H1 (cell line): ENCODE measurements at regions not wholly inside any gene's neighbourhood (a gene's known extent, or its start where the extent isn't known, plus 50 kb on each side); places are given as distances from the start of the nearest gene placed in this dataset.

Experiments
- CTCF ChIA-PET: fragments of 300-600 bp; sonication (Branson Sonifier 250); formaldehyde crosslinking; loops from one replicate; lab custom pipeline; 2021; ENCODE audit not compliant: partially characterized antibody; lab: Charles Lee
- POLR2A ChIA-PET: fragments of 300-600 bp; sonication (Branson Sonifier 250); formaldehyde crosslinking; loops from one replicate; lab custom pipeline; 2021; ENCODE audit warnings: inconsistent platforms; ENCODE audit not compliant: partially characterized antibody; lab: Charles Lee
- DNase-seq, 2 experiments: peaks; one replicate each; pipeline versions ENCODE4 v3.0.0 to v3.0.0-alpha.2; 2010 to 2022; ENCODE audit warnings: low spot score in 2 of 2, low read depth in 1 of 2, mixed read lengths in 1 of 2
- FAIRE-seq: peaks from 2 replicates; lab custom pipeline; 2011; peaks lifted over from hg19 to GRCh38; lab: Jason Lieb, UNC
- H2AFZ ChIP-seq: 2 replicates; pipeline ENCODE4 v1.8.1; 2012; ENCODE audit warnings: low read length, inconsistent platforms
- H2AK5ac ChIP-seq: 2 replicates; pipeline ENCODE4 v1.6.1; 2013; ENCODE audit warnings: low read depth, low read length
- H2BK120ac ChIP-seq: replicated peaks from 2 replicates; pipeline ENCODE3; 2013; ENCODE audit warnings: low read depth, low read length, inconsistent platforms
- H2BK12ac ChIP-seq: 2 replicates; pipeline ENCODE4 v1.6.1; 2013; ENCODE audit warnings: low read depth, low read length
- H2BK15ac ChIP-seq: 2 replicates; pipeline ENCODE4 v1.6.1; 2013; ENCODE audit warnings: low read length
- H2BK20ac ChIP-seq: 2 replicates; pipeline ENCODE4 v1.6.1; 2013; ENCODE audit warnings: low read length
- H2BK5ac ChIP-seq: 2 replicates; pipeline ENCODE4 v1.6.1; 2013; ENCODE audit warnings: low read depth, low read length
- H3K14ac ChIP-seq: 2 replicates; pipeline ENCODE4 v1.6.1; 2013; ENCODE audit warnings: inconsistent platforms; ENCODE audit not compliant: insufficient read length
- H3K18ac ChIP-seq: 2 replicates; pipeline ENCODE4 v1.6.1; 2013; ENCODE audit warnings: low read length; ENCODE audit errors: extremely low read depth
- H3K23ac ChIP-seq: 2 replicates; pipeline ENCODE4 v1.6.1; 2013; ENCODE audit warnings: inconsistent platforms; ENCODE audit not compliant: insufficient read length
- H3K23me2 ChIP-seq: 2 replicates; pipeline ENCODE4 v1.6.1; 2013; ENCODE audit warnings: low read depth, low read length
- H3K27ac ChIP-seq: 2 replicates; pipeline ENCODE4 v1.6.1; 2011; ENCODE audit warnings: low read depth, low read length, inconsistent platforms
- H3K27me3 ChIP-seq, 4 experiments: replicated peaks in 1 of 4; 1 replicate in 1 of 4; 2 replicates in 3 of 4; pipeline versions ENCODE4 v1.6.1 to v1.8.1; 2011 to 2013; ENCODE audit warnings: low read length in 3 of 4, mild to moderate bottlenecking in 3 of 4, inconsistent platforms in 2 of 4, mixed read lengths in 2 of 4, moderate library complexity in 1 of 4; ENCODE audit not compliant: control insufficient read depth in 3 of 4, insufficient read depth in 3 of 4; ENCODE audit errors: extremely low read depth in 1 of 4
- H3K36me3 ChIP-seq, 4 experiments: 2 replicates each; pipeline versions ENCODE4 v1.6.1 to v1.8.1; 2011 to 2013; ENCODE audit warnings: mild to moderate bottlenecking in 4 of 4, low read length in 3 of 4, moderate library complexity in 2 of 4, control low read depth in 1 of 4, inconsistent platforms in 1 of 4; ENCODE audit not compliant: insufficient read depth in 4 of 4, control insufficient read depth in 2 of 4
- H3K4ac ChIP-seq: replicated peaks from 2 replicates; pipeline ENCODE3; 2013; ENCODE audit warnings: low read length, low read depth, mixed read lengths, inconsistent platforms; ENCODE audit not compliant: insufficient read length
- H3K4me1 ChIP-seq, 4 experiments: replicated peaks in 1 of 4; 1 replicate in 1 of 4; 2 replicates in 3 of 4; pipeline versions ENCODE4 v1.6.1 to v1.8.1; 2011 to 2013; ENCODE audit warnings: low read length in 3 of 4, inconsistent platforms in 2 of 4, mixed read lengths in 1 of 4; ENCODE audit not compliant: insufficient read depth in 4 of 4, control insufficient read depth in 3 of 4
- H3K4me2 ChIP-seq, 2 experiments: 2 replicates each; pipeline versions ENCODE4 v1.6.1 to v1.8.1; 2011 to 2013; ENCODE audit warnings: low read depth in 2 of 2, low read length in 2 of 2, control low read depth in 1 of 2, inconsistent platforms in 1 of 2, mild to moderate bottlenecking in 1 of 2; ENCODE audit not compliant: insufficient read depth in 1 of 2
- H3K4me3 ChIP-seq, 4 experiments: fragments of 200-600, 300-600 bp in 1 of 4; sonication (generic), shearing (Covaris generic), sonication (Bioruptor Twin) in 1 of 4; 2 replicates each; pipeline versions ENCODE4 v1.5.1 to v1.8.1; 2011 to 2016; ENCODE audit warnings: low read length in 4 of 4, low read depth in 3 of 4, control low read depth in 2 of 4, inconsistent platforms in 2 of 4, mild to moderate bottlenecking in 2 of 4, mixed read lengths in 1 of 4, moderate library complexity in 1 of 4; ENCODE audit not compliant: insufficient read depth in 2 of 4; ENCODE audit errors: extremely low read depth in 1 of 4
- H3K56ac ChIP-seq: replicated peaks from 2 replicates; pipeline ENCODE3; 2013; ENCODE audit warnings: low read depth, mild to moderate bottlenecking, mixed read lengths, low read length, inconsistent platforms; ENCODE audit not compliant: insufficient read length
- H3K79me1 ChIP-seq: 2 replicates; pipeline ENCODE4 v1.6.1; 2013; ENCODE audit warnings: low read depth, low read length, control low read depth
- H3K79me2 ChIP-seq, 2 experiments: 2 replicates each; pipeline versions ENCODE4 v1.6.1 to v1.8.1; 2012 to 2013; ENCODE audit warnings: low read length in 2 of 2, mild to moderate bottlenecking in 2 of 2, inconsistent platforms in 1 of 2; ENCODE audit not compliant: insufficient read depth in 2 of 2, control insufficient read depth in 1 of 2
- H3K9ac ChIP-seq, 4 experiments: replicated peaks in 1 of 4; 1 replicate in 1 of 4; 2 replicates in 3 of 4; pipeline versions ENCODE4 v1.6.1 to v1.8.1; 2011 to 2013; ENCODE audit warnings: low read depth in 3 of 4, low read length in 3 of 4, control low read depth in 2 of 4, mild to moderate bottlenecking in 2 of 4, moderate library complexity in 2 of 4, inconsistent platforms in 1 of 4; ENCODE audit errors: extremely low read depth in 1 of 4
- H3K9me3 ChIP-seq, 2 experiments: 2 replicates each; pipeline versions ENCODE4 v1.6.1 to v1.8.1; 2012 to 2013; ENCODE audit warnings: mild to moderate bottlenecking in 2 of 2, moderate library complexity in 2 of 2, control low read depth in 1 of 2, inconsistent platforms in 1 of 2, low read depth in 1 of 2, low read length in 1 of 2, mixed read lengths in 1 of 2; ENCODE audit not compliant: insufficient read depth in 2 of 2
- H4K20me1 ChIP-seq, 2 experiments: replicated peaks in 1 of 2; 2 replicates each; pipeline versions ENCODE3 to v1.8.1; 2011 to 2013; ENCODE audit warnings: inconsistent platforms in 2 of 2, low read length in 2 of 2, mild to moderate bottlenecking in 1 of 2; ENCODE audit not compliant: insufficient read depth in 2 of 2, control insufficient read depth in 1 of 2
- H4K5ac ChIP-seq: 2 replicates; pipeline ENCODE4 v1.6.1; 2013; ENCODE audit warnings: low read length, low read depth, mixed read lengths, inconsistent platforms; ENCODE audit not compliant: insufficient read length
- H4K8ac ChIP-seq: 2 replicates; pipeline ENCODE4 v1.8.0; 2013; ENCODE audit warnings: mild to moderate bottlenecking, moderate library complexity, low read length, inconsistent platforms; ENCODE audit not compliant: insufficient read depth; ENCODE audit errors: extremely low read depth
- H4K91ac ChIP-seq: replicated peaks from 2 replicates; pipeline ENCODE3; 2013; ENCODE audit warnings: low read length, mixed read lengths, inconsistent platforms; ENCODE audit not compliant: insufficient read length
- JUN ChIP-seq: IDR thresholded peaks from 2 replicates; pipeline ENCODE4 v1.6.1; 2011; ENCODE audit warnings: low read depth, mild to moderate bottlenecking, improper control_type of control experiment, low read length
- ZNF274 ChIP-seq: IDR thresholded peaks from 2 replicates; pipeline ENCODE4 v1.7.0; 2012; ENCODE audit warnings: low read length, borderline replicate concordance; ENCODE audit errors: extremely low read depth
- WGBS, 2 experiments: shearing (Covaris generic) in 1 of 2; methylation state at CpG; one replicate each; pipeline versions ENCODE4 v1.1.6 to v1.1.7; 2013 to 2015; ENCODE audit warnings: low lambda C conversion rate in 2 of 2, mixed read lengths in 2 of 2, inconsistent platforms in 1 of 2, low coverage in 1 of 2, missing lambda C conversion rate in 1 of 2; ENCODE audit not compliant: insufficient replicate concordance in 2 of 2, insufficient coverage in 1 of 2, insufficient read length in 1 of 2; ENCODE audit errors: extremely low coverage in 1 of 2, missing lambda C conversion rate in 1 of 2; 5-methylcytosine and 5-hydroxymethylcytosine counted together
- TF ChIP-seq, protein P1 (sequence below): IDR thresholded peaks from 2 replicates; pipeline ENCODE4 v1.6.1; 2012; ENCODE audit warnings: low read length, inconsistent platforms

DNA sequence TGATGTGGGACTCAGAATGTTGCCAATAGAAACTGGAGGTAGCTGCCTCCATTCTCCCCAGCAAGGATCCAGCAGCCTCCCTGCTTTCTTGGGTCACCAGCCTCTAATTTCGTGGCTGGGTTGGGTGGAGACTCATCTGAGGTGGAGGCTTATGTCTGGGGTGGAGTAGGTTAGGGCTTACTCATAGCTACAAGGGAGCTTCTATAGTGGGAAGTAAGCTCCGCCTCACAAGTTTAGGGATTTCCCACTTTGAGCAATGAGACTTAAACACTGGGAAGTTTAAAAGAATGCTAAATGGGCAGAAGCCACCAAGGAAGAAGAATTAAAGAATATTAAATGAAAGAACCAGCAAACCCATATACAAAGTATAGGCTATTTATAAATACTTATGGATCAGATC is 63.8 kb downstream of the GJD2 start:
- H3K79me1 ChIP-seq, result no peaks in the 10 kb centered on the region

More for the DNA sequence above, 63.8 kb downstream of the GJD2 start:
- Histone ChIP-seq H3K4me1 (no peaks in the 10 kb centered on the region), H3K4me3 (no peak overlapping the region), H3K18ac (no peak overlapping the region), H4K8ac (no peak overlapping the region), H3K23ac (no peak overlapping the region), H2BK15ac (no peak overlapping the region), H3K56ac (no peak overlapping the region), H4K20me1 (no peaks in the 10 kb centered on the region), H4K91ac (no peak overlapping the region), H3K4ac (no peak overlapping the region), H2BK12ac (no peak overlapping the region), H3K9me3 (no peaks in the 10 kb centered on the region), H3K27ac (no peak overlapping the region), H3K36me3 (no peaks in the 10 kb centered on the region), H3K27me3 (no peaks in the 10 kb centered on the region), H2BK5ac (no peak overlapping the region), H3K14ac (no peak overlapping the region), H2AFZ (no peak overlapping the region), H3K23me2 (no peaks in the 10 kb centered on the region; the same call in 1 of the 2 replicates), H2BK20ac (no peak overlapping the region), H2BK120ac (no peak overlapping the region), H3K9ac (no peak overlapping the region), H2AK5ac (no peak overlapping the region), H3K79me2 (no peaks in the 10 kb centered on the region), H4K5ac (no peak overlapping the region), H3K4me2 (no peak overlapping the region)
- WGBS, 2 experiments, result 77% methylated on average over 2 of the region's 2 CpGs; no CpG with 5 or more reads in 1 of the 2 experiments
- ChIA-PET POLR2A (no interaction called here), CTCF (interaction anchor here (0.6 to 1.1 kb wide), 3 partner anchors 19 to 154 kb away, joined by 3 to 4 read pairs (median 4); no protein-coding TSS in a partner anchor)
- TF ChIP-seq JUN (no peak), ZNF274 (no peak)
- TF ChIP-seq, protein P1, sequence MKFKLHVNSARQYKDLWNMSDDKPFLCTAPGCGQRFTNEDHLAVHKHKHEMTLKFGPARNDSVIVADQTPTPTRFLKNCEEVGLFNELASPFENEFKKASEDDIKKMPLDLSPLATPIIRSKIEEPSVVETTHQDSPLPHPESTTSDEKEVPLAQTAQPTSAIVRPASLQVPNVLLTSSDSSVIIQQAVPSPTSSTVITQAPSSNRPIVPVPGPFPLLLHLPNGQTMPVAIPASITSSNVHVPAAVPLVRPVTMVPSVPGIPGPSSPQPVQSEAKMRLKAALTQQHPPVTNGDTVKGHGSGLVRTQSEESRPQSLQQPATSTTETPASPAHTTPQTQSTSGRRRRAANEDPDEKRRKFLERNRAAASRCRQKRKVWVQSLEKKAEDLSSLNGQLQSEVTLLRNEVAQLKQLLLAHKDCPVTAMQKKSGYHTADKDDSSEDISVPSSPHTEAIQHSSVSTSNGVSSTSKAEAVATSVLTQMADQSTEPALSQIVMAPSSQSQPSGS, result no peak
- FAIRE-seq (no peak), DNase-seq (no peak)
